Ishikawa (cell line): ENCODE measurements at regions not wholly inside any gene's neighbourhood (a gene's known extent, or its start where the extent isn't known, plus 50 kb on each side); places are given as distances from the start of the nearest gene placed in this dataset.

ENCODE experiments used
- CEBPB ChIP-seq: IDR thresholded peaks from 2 replicates; pipeline ENCODE4 v1.6.1; 2012
- CREB1 ChIP-seq: IDR thresholded peaks from 2 replicates; pipeline ENCODE4 v1.6.1; 2012; ENCODE audit warnings: low read depth
- EGR1 ChIP-seq: IDR thresholded peaks from 2 replicates; pipeline ENCODE4 v1.6.1; 2012
- EP300 ChIP-seq: IDR thresholded peaks from 2 replicates; pipeline ENCODE4 v1.6.1; 2012; ENCODE audit warnings: borderline replicate concordance
- TAF1 ChIP-seq: IDR thresholded peaks from 2 replicates; pipeline ENCODE4 v1.6.1; 2012; ENCODE audit warnings: low read depth, mild to moderate bottlenecking
- TF ChIP-seq, protein P1 (sequence below): IDR thresholded peaks from 2 replicates; pipeline ENCODE4 v1.6.1; 2012; ENCODE audit warnings: low read depth, mild to moderate bottlenecking

GRCh38 chrX:7432901-7433300 lies 284.9 kb upstream of the PUDP start:
- TF ChIP-seq, protein P1, sequence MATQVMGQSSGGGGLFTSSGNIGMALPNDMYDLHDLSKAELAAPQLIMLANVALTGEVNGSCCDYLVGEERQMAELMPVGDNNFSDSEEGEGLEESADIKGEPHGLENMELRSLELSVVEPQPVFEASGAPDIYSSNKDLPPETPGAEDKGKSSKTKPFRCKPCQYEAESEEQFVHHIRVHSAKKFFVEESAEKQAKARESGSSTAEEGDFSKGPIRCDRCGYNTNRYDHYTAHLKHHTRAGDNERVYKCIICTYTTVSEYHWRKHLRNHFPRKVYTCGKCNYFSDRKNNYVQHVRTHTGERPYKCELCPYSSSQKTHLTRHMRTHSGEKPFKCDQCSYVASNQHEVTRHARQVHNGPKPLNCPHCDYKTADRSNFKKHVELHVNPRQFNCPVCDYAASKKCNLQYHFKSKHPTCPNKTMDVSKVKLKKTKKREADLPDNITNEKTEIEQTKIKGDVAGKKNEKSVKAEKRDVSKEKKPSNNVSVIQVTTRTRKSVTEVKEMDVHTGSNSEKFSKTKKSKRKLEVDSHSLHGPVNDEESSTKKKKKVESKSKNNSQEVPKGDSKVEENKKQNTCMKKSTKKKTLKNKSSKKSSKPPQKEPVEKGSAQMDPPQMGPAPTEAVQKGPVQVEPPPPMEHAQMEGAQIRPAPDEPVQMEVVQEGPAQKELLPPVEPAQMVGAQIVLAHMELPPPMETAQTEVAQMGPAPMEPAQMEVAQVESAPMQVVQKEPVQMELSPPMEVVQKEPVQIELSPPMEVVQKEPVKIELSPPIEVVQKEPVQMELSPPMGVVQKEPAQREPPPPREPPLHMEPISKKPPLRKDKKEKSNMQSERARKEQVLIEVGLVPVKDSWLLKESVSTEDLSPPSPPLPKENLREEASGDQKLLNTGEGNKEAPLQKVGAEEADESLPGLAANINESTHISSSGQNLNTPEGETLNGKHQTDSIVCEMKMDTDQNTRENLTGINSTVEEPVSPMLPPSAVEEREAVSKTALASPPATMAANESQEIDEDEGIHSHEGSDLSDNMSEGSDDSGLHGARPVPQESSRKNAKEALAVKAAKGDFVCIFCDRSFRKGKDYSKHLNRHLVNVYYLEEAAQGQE: no peak
- TF ChIP-seq EP300 (no peak), CEBPB (no peak), CREB1 (no peak), EGR1 (no peak), TAF1 (no peak)
